ENCODE measurements at regions not wholly inside any gene's neighbourhood (a gene's known extent, or its start where the extent isn't known, plus 50 kb on each side); places are given as distances from the start of the nearest gene placed in this dataset.
"Not testable (repeated sequence)": the region's sequence is repeated elsewhere in the genome, so short reads cannot be mapped to it uniquely, and the experiment has no call there.

GRCh38 chr15:87702270-87702669, 554.3 kb downstream of the NTRK3 start:
- no peaks in the 10 kb centered on the region for H3K4me1 ChIP-seq (ENCODE audit: control insufficient read depth in 1 of 2, low read depth in 2 of 2)
- H3K36me3 ChIP-seq, result no peaks in the 10 kb centered on the region
- H3K4me3 ChIP-seq, result no peak overlapping the region
- no peak for TF ChIP-seq CTCF (IDR thresholded peaks at IDR 0.05)
- DNase-seq (ENCODE audit: low spot score) (no peak), ATAC-seq (ENCODE audit: insufficient number of reproducible peaks, low FRiP score, low read depth) (no peak)
- no peak overlapping the region for H3K27ac ChIP-seq
- H3K27me3 ChIP-seq (replicated peaks; ENCODE audit: insufficient read depth), result no peaks in the 10 kb centered on the region
- H3K9me3 ChIP-seq, result no peaks in the 10 kb centered on the region

- H3K4me1 ChIP-seq (ENCODE audit: control insufficient read depth in 1 of 2, low read depth in 2 of 2); H3K27me3 ChIP-seq (replicated peaks; ENCODE audit: insufficient read depth); H3K36me3 ChIP-seq; H3K27ac ChIP-seq; H3K4me3 ChIP-seq; H3K9me3 ChIP-seq; DNase-seq (ENCODE audit: low spot score); ATAC-seq (ENCODE audit: insufficient number of reproducible peaks, low FRiP score, low read depth): not testable (repeated sequence)
Measured at GRCh38 chr15:87698467-87698866, 558.1 kb downstream of the NTRK3 start.

GRCh38 chr15:87689716-87690115, 566.8 kb downstream of the NTRK3 start:
- Histone ChIP-seq H3K27me3 (replicated peaks; ENCODE audit: insufficient read depth) (no peaks in the 10 kb centered on the region), H3K27ac (no peak overlapping the region), H3K9me3 (peaks cover 4% of the 10 kb centered on the region), H3K4me1 (ENCODE audit: control insufficient read depth in 1 of 2, low read depth in 2 of 2) (peaks cover 0 to 7% of the 10 kb centered on the region in 2 donors), H3K36me3 (no peaks in the 10 kb centered on the region), H3K4me3 (no peak overlapping the region)
- no peak for ATAC-seq (ENCODE audit: insufficient number of reproducible peaks, low FRiP score, low read depth)
- DNase-seq (ENCODE audit: low spot score), result no peak
- TF ChIP-seq CTCF (IDR thresholded peaks at IDR 0.05), result no peak

- TF ChIP-seq CTCF (IDR thresholded peaks at IDR 0.05), result no peak
- Histone ChIP-seq H3K27me3 (replicated peaks; ENCODE audit: insufficient read depth) (no peaks in the 10 kb centered on the region), H3K4me3 (no peak overlapping the region), H3K27ac (no peak overlapping the region), H3K4me1 (ENCODE audit: control insufficient read depth in 1 of 2, low read depth in 2 of 2) (peaks cover 0 to 7% of the 10 kb centered on the region in 2 donors), H3K9me3 (peaks cover 4% of the 10 kb centered on the region), H3K36me3 (no peaks in the 10 kb centered on the region)
- DNase-seq (ENCODE audit: low spot score) (no peak), ATAC-seq (ENCODE audit: insufficient number of reproducible peaks, low FRiP score, low read depth) (no peak)
Measured at GRCh38 chr15:87687523-87687870, 569.0 kb downstream of the NTRK3 start.

GRCh38 chr15:87686841-87687522, 569.6 kb downstream of the NTRK3 start:
- no peaks in the 10 kb centered on the region for H3K27me3 ChIP-seq (replicated peaks; ENCODE audit: insufficient read depth)
- ATAC-seq (ENCODE audit: insufficient number of reproducible peaks, low FRiP score, low read depth), result no peak
- no peak overlapping the region for H3K27ac ChIP-seq
- peaks cover 4% of the 10 kb centered on the region for H3K9me3 ChIP-seq
- no peaks in the 10 kb centered on the region for H3K36me3 ChIP-seq
- DNase-seq (ENCODE audit: low spot score), result no peak
- TF ChIP-seq CTCF (IDR thresholded peaks at IDR 0.05), result no peak
- peaks cover 0 to 7% of the 10 kb centered on the region in 2 donors for H3K4me1 ChIP-seq (ENCODE audit: control insufficient read depth in 1 of 2, low read depth in 2 of 2)
- H3K4me3 ChIP-seq, result no peak overlapping the region

GRCh38 chr15:87686339-87686738, 570.2 kb downstream of the NTRK3 start:
- no peaks in the 10 kb centered on the region for H3K27me3 ChIP-seq (replicated peaks; ENCODE audit: insufficient read depth)
- H3K4me1 ChIP-seq (ENCODE audit: control insufficient read depth in 1 of 2, low read depth in 2 of 2), result peaks cover 0 to 7% of the 10 kb centered on the region in 2 donors
- H3K4me3 ChIP-seq, result no peak overlapping the region
- peaks cover under 1% of the 10 kb centered on the region for H3K9me3 ChIP-seq
- H3K36me3 ChIP-seq, result no peaks in the 10 kb centered on the region
- DNase-seq (ENCODE audit: low spot score) (no peak), ATAC-seq (ENCODE audit: insufficient number of reproducible peaks, low FRiP score, low read depth) (no peak)
- no peak overlapping the region for H3K27ac ChIP-seq
- no peak for TF ChIP-seq CTCF (IDR thresholded peaks at IDR 0.05)
